ENCODE measurements at regions not wholly inside any gene's neighbourhood (a gene's known extent, or its start where the extent isn't known, plus 50 kb on each side); places are given as distances from the start of the nearest gene placed in this dataset.

DNA sequence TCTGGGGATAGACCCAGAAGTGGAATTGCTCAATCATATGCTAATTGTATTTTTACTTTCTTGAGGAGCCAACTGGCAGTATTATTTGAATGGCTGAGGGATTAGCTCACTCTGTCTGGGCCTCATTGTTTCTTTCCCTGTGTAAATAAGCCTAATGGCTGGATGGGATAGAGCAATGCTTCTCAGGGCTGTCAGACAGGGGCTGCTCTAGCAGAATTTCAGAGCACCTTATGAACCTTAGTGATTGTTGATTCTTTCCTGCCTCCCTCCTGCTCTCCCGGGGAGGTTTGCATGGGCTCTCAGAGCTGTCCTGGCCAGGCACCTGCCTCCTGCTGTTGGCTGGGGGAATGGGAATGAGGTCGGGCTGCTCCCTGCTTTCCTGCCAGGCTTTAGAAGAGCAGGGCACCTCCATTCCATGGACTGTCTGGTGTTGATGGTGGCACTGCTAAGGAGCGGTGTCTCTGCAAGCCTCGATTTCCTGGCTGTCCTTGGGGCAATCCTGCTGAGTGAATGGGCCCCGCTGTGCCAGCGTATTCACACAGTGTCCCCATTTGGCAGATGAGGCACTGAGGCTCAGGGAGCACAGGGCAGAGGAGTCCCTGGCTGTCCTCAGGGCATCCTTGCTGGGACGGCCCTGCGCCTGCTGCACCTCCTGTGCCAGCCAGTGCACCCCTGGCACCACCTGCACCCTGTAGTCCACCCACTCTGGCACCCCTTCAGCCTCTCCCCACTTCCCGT is 468.2 kb upstream of the HS6ST1 start:
- no peak overlapping the region for H3K27ac ChIP-seq (ENCODE audit: low read depth, low read length)
- intact Hi-C loops (cut with micrococcal nuclease) = no loop called here
- no peaks in the 10 kb centered on the region for H3K36me3 ChIP-seq (ENCODE audit: control insufficient read depth in 2 of 3, insufficient read depth in 3 of 3, low read length in 3 of 3)
- no peak for ATAC-seq
- peaks cover 0 to 4% (median 0%) of the 10 kb centered on the region in 5 donors for H3K27me3 Mint-ChIP-seq
- no peaks in the 10 kb centered on the region for H3K36me3 Mint-ChIP-seq
- ChIA-PET POLR2A (no interaction called here), CTCF (no interaction called here)
- no peak overlapping the region for H3K4me3 ChIP-seq (ENCODE audit: low read length)
- no peaks in the 10 kb centered on the region for H3K4me1 ChIP-seq (ENCODE audit: control insufficient read depth in 2 of 2, insufficient read depth in 2 of 2, low read length in 2 of 2)
- H3K27ac Mint-ChIP-seq = no peak overlapping the region
- no peak overlapping the region for H3K4me3 Mint-ChIP-seq
- H3K4me1 Mint-ChIP-seq = no peaks in the 10 kb centered on the region
- no peaks in the 10 kb centered on the region for H3K27me3 ChIP-seq (ENCODE audit: control insufficient read depth in 2 of 2, insufficient read depth in 2 of 2, low read length in 2 of 2)
- peaks cover 0 to 10% (median 0%) of the 10 kb centered on the region in 11 donors for H3K9me3 Mint-ChIP-seq
- no peak for DNase-seq
- no peaks in the 10 kb centered on the region for H3K9me3 ChIP-seq (ENCODE audit: control insufficient read depth in 2 of 3, low read length in 3 of 3)

DNA sequence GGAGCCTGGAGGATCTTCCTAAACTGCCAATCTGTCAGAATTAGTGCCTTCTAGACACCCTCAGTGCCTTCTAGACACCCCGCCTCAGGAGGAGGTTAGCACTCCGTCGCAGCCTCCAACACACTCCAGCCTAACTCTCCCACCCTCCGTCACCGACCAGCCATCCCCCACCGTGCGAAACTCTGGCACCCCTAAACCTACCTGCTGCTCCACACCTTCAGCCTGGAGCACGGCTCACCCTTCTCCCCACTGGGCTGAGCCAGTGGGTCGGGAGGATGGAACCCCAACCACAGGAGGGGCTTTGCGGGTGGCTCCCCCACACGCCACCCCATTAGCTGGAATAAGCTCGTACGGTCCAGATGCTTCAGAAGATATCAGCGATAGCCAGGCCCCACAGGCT is 468.9 kb upstream of the HS6ST1 start:
- Histone ChIP-seq H3K4me1 (ENCODE audit: control insufficient read depth in 2 of 2, insufficient read depth in 2 of 2, low read length in 2 of 2) (no peaks in the 10 kb centered on the region), H3K36me3 (ENCODE audit: control insufficient read depth in 2 of 3, insufficient read depth in 3 of 3, low read length in 3 of 3) (no peaks in the 10 kb centered on the region), H3K9me3 (ENCODE audit: control insufficient read depth in 2 of 3, low read length in 3 of 3) (no peaks in the 10 kb centered on the region), H3K27ac (ENCODE audit: low read depth, low read length) (no peak overlapping the region), H3K27me3 (ENCODE audit: control insufficient read depth in 2 of 2, insufficient read depth in 2 of 2, low read length in 2 of 2) (no peaks in the 10 kb centered on the region), H3K4me3 (ENCODE audit: low read length) (no peak overlapping the region)
- H3K27ac Mint-ChIP-seq = no peak overlapping the region
- H3K4me1 Mint-ChIP-seq = no peaks in the 10 kb centered on the region
- POLR2A ChIA-PET = no interaction called here
- H3K9me3 Mint-ChIP-seq = peaks cover 0 to 10% (median 0%) of the 10 kb centered on the region in 11 donors
- H3K36me3 Mint-ChIP-seq = no peaks in the 10 kb centered on the region
- CTCF ChIA-PET = no interaction called here
- no peak for DNase-seq
- intact Hi-C loops (cut with micrococcal nuclease) = no loop called here
- ATAC-seq = no peak
- no peaks in the 10 kb centered on the region for H3K27me3 Mint-ChIP-seq
- no peak overlapping the region for H3K4me3 Mint-ChIP-seq

DNA sequence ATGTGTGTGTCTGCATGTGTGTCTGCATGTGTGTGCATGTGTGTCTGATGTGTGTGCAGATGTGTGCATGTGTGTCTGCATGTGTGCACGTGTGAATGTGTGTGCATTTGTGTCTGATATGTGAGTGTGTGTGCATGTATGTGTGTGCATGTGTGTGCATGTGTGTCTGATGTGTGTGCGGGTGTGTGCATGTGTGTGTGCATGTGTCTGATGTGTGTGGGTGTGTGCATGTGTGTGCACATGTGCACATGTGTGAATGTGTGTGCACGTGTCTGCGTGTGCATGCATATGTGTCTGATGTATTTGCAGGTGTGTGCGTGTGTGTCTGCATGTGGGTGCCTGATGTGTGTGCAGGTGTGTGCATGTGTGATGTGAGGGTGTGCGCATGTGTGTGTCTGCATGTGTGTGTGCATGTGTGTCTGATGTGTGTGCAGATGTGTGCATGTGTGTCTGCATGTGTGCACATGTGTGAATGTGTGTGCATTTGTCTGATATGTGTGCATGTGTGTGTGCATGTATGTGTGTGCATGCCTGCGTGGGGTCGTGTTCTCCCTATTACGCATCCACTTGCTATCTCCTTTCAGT is 470.1 kb upstream of the HS6ST1 start:
- H3K27me3 Mint-ChIP-seq = no peaks in the 10 kb centered on the region
- intact Hi-C loops (cut with micrococcal nuclease) = no loop called here

DNA sequence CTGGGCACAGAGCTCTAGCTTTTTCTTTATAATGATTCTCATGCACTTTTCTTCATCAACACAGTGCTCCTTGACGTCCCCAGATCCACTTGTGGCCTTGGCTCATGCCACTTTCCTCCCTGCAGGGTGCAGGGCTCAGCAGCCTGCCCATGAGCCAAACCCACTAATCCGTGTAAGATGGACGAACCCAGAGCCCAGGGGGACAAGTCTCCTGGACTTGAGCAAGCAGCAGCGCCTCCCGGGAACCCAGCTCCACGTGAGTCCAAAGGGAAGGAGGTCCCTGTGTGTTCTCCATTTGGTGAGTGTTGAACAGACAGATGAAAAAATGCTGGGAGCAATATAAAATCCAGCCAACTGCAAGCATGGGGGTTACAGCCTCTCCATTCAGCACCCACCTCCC is 470.6 kb upstream of the HS6ST1 start:
- H3K27me3 Mint-ChIP-seq = no peaks in the 10 kb centered on the region
- H3K9me3 ChIP-seq (ENCODE audit: control insufficient read depth in 2 of 3, low read length in 3 of 3) = no peaks in the 10 kb centered on the region
- CTCF ChIA-PET = no interaction called here
- H3K4me3 ChIP-seq (ENCODE audit: low read length) = no peak overlapping the region
- DNase-seq = no peak
- intact Hi-C loops (cut with micrococcal nuclease) = no loop called here
- peaks cover 0 to 10% (median 0%) of the 10 kb centered on the region in 11 donors for H3K9me3 Mint-ChIP-seq
- ATAC-seq = no peak
- H3K27me3 ChIP-seq (ENCODE audit: control insufficient read depth in 2 of 2, insufficient read depth in 2 of 2, low read length in 2 of 2) = no peaks in the 10 kb centered on the region
- H3K27ac ChIP-seq (ENCODE audit: low read depth, low read length) = no peak overlapping the region
- no peaks in the 10 kb centered on the region for H3K36me3 ChIP-seq (ENCODE audit: control insufficient read depth in 2 of 3, insufficient read depth in 3 of 3, low read length in 3 of 3)
- POLR2A ChIA-PET = no interaction called here
- H3K27ac Mint-ChIP-seq = no peak overlapping the region
- H3K4me1 Mint-ChIP-seq = no peaks in the 10 kb centered on the region
- no peaks in the 10 kb centered on the region for H3K36me3 Mint-ChIP-seq
- H3K4me3 Mint-ChIP-seq = no peak overlapping the region
- H3K4me1 ChIP-seq (ENCODE audit: control insufficient read depth in 2 of 2, insufficient read depth in 2 of 2, low read length in 2 of 2) = no peaks in the 10 kb centered on the region

More for the DNA sequence above, 470.1 kb upstream of the HS6ST1 start:
- DNase-seq (no peak), ATAC-seq (no peak)
- Histone ChIP-seq H3K36me3 (ENCODE audit: control insufficient read depth in 2 of 3, insufficient read depth in 3 of 3, low read length in 3 of 3) (no peaks in the 10 kb centered on the region), H3K4me1 (ENCODE audit: control insufficient read depth in 2 of 2, insufficient read depth in 2 of 2, low read length in 2 of 2) (no peaks in the 10 kb centered on the region), H3K4me3 (ENCODE audit: low read length) (no peak overlapping the region), H3K9me3 (ENCODE audit: control insufficient read depth in 2 of 3, low read length in 3 of 3) (no peaks in the 10 kb centered on the region), H3K27me3 (ENCODE audit: control insufficient read depth in 2 of 2, insufficient read depth in 2 of 2, low read length in 2 of 2) (no peaks in the 10 kb centered on the region), H3K27ac (ENCODE audit: low read depth, low read length) (no peak overlapping the region)
- CTCF ChIA-PET = no interaction called here
- Mint-ChIP-seq H3K27ac (peak overlapping the region in 1 of 9 donors; percentile 28), H3K4me1 (no peaks in the 10 kb centered on the region), H3K9me3 (peaks cover 0 to 10% (median 0%) of the 10 kb centered on the region in 11 donors), H3K36me3 (no peaks in the 10 kb centered on the region), H3K4me3 (no peak overlapping the region)
- POLR2A ChIA-PET = no interaction called here

DNA sequence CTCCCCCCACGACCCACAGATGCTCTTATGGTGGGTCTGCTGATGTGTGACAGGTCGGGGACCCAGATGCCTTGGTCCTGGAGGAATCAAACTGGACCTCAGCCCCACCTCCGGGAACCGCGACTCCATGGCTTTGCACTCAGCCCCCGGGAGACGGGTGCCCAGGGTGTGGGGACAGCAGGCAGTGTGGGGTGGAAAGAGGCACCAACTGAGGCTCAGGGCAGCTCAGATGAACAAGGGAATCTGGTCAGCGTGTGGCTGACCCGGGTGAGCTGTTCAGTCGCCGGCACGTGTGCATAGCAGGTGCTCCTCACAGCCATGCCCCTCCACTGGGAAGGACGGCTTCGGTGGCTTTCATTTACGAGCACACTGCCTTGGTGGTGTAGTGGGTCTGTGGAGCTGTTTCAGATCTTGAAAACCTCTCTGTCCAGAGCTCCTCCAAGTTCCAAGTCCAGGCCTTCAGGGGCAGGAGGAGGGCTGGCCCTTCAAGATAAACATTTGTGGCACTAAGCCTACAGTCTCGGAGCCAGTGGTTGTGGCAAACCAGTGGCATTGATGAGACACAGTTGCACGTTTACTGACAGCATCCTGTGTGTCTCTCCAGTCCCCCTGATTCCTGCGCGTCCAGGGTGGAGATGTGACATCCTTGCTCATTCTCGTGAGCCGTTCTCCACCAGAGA is 471.2 kb upstream of the HS6ST1 start:
- peaks cover 0 to 10% (median 0%) of the 10 kb centered on the region in 11 donors for H3K9me3 Mint-ChIP-seq
- no peak overlapping the region for H3K4me3 Mint-ChIP-seq
- H3K27me3 Mint-ChIP-seq = peaks cover 0 to 4% (median 0%) of the 10 kb centered on the region in 5 donors
- Histone ChIP-seq H3K4me3 (ENCODE audit: low read length) (no peak overlapping the region), H3K4me1 (ENCODE audit: control insufficient read depth in 2 of 2, insufficient read depth in 2 of 2, low read length in 2 of 2) (no peaks in the 10 kb centered on the region), H3K36me3 (ENCODE audit: control insufficient read depth in 2 of 3, insufficient read depth in 3 of 3, low read length in 3 of 3) (no peaks in the 10 kb centered on the region), H3K27ac (ENCODE audit: low read depth, low read length) (no peak overlapping the region), H3K27me3 (ENCODE audit: control insufficient read depth in 2 of 2, insufficient read depth in 2 of 2, low read length in 2 of 2) (no peaks in the 10 kb centered on the region), H3K9me3 (ENCODE audit: control insufficient read depth in 2 of 3, low read length in 3 of 3) (no peaks in the 10 kb centered on the region)
- ChIA-PET POLR2A (no interaction called here), CTCF (no interaction called here)
- H3K4me1 Mint-ChIP-seq = no peaks in the 10 kb centered on the region
- ATAC-seq (no peak), DNase-seq (no peak)
- no peaks in the 10 kb centered on the region for H3K36me3 Mint-ChIP-seq
- no peak overlapping the region for H3K27ac Mint-ChIP-seq
- intact Hi-C loops (cut with micrococcal nuclease) = no loop called here

DNA sequence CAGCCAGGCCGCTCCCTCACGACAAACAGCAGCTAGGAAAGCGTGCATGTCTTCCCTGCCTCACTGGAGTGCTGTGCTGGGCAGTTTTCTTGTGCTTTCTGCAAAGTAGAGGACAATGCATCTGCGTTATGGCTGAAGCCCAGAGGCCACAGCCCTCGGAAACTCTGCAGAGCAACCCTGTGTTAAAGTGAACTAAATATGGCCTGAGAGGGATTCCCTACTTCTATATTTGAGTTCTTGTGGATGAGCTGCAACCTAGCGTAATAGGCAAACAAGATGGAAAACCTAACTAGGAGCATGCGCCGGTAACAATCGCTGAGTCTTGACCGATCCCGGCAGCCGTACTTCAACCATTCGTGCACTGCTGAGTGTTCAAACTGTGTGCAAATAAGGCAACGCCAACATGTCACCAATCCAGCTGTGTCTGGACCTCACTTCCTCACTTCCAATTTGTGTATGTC is 471.9 kb upstream of the HS6ST1 start:
- H3K27me3 Mint-ChIP-seq = peaks cover 0 to 4% (median 0%) of the 10 kb centered on the region in 5 donors
- no peaks in the 10 kb centered on the region for H3K4me1 ChIP-seq (ENCODE audit: control insufficient read depth in 2 of 2, insufficient read depth in 2 of 2, low read length in 2 of 2)
- H3K9me3 Mint-ChIP-seq = peaks cover 0 to 10% (median 0%) of the 10 kb centered on the region in 11 donors
- no peaks in the 10 kb centered on the region for H3K27me3 ChIP-seq (ENCODE audit: control insufficient read depth in 2 of 2, insufficient read depth in 2 of 2, low read length in 2 of 2)
- H3K27ac ChIP-seq (ENCODE audit: low read depth, low read length) = no peak overlapping the region
- intact Hi-C loops (cut with micrococcal nuclease) = no loop called here
- H3K36me3 Mint-ChIP-seq = no peaks in the 10 kb centered on the region
- no peak overlapping the region for H3K4me3 ChIP-seq (ENCODE audit: low read length)
- CTCF ChIA-PET = no interaction called here
- H3K27ac Mint-ChIP-seq = no peak overlapping the region
- no peaks in the 10 kb centered on the region for H3K4me1 Mint-ChIP-seq
- H3K4me3 Mint-ChIP-seq = no peak overlapping the region
- no peaks in the 10 kb centered on the region for H3K9me3 ChIP-seq (ENCODE audit: control insufficient read depth in 2 of 3, low read length in 3 of 3)
- POLR2A ChIA-PET = no interaction called here
- DNase-seq (no peak), ATAC-seq (no peak)
- no peaks in the 10 kb centered on the region for H3K36me3 ChIP-seq (ENCODE audit: control insufficient read depth in 2 of 3, insufficient read depth in 3 of 3, low read length in 3 of 3)

Measured in naive thymus-derived CD4-positive, alpha-beta T cell (primary cell).